Fibroblast of mammary gland (primary cell): ENCODE measurements at regions not wholly inside any gene's neighbourhood (a gene's known extent, or its start where the extent isn't known, plus 50 kb on each side); places are given as distances from the start of the nearest gene placed in this dataset.
A peak's percentile ranks its signal among the peaks of the same experiment; 100 is the strongest.

Source experiments
- DNase-seq: peaks from one replicate; pipeline ENCODE4 v3.0.0-alpha.2; 2010; ENCODE audit warnings: low read depth
- H3K4me3 ChIP-seq: 2 replicates; pipeline ENCODE4 v1.5.1; 2011; ENCODE audit warnings: low read depth, mild to moderate bottlenecking, low read length, moderate library complexity; ENCODE audit not compliant: control insufficient read depth
- CTCF ChIP-seq: conservative IDR thresholded peaks from 2 replicates; pipeline ENCODE4 v1.5.1; 2011; ENCODE audit warnings: low read depth, low read length, inconsistent platforms; ENCODE audit not compliant: control insufficient read depth, insufficient read depth

DNA sequence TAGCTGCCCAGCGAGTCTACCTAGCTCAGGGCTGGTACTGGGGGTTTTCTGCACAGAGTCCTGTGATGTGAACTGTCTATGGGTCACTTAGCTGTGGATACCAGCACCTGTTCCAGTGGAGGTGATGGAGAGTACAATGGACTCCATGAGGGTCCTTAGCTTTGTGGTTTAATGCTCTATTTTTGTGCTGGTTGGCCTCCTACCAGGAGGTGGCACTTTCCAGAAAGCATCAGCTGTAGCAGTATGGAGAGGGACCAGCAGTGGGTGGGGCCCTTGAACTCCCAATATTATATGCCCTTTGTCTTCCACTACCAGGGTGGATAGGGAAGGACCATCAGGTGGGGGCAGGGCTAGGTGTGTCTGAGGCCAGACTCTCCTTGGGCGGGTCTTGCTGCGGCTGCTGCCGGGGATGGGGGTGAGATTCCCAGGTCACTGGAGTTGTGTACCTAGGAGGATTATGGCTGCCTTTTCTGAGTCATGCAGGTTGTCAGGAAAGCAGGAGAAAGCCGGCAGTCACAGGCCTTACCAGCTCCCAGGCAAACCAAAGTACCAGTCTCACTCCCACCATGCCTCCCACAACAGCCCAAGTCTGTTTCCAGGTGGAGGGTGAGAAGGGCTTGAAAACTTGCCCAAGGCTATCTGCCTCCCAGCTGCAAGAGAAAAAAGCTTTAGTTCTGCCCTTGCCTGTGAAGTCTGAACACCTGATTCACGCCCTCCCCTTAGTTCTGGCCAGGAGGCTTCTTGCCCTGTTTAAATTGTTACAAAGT, 163.0 kb upstream of the NUDT4 start:
- no peak for DNase-seq
- no peak overlapping the region for H3K4me3 ChIP-seq
- no peak for TF ChIP-seq CTCF

GRCh38 chr12:93215290-93215678, 162.4 kb upstream of the NUDT4 start:
- TF ChIP-seq CTCF = no peak
- DNase-seq = no peak
- no peak overlapping the region for H3K4me3 ChIP-seq

- no peak for DNase-seq
- no peak overlapping the region for H3K4me3 ChIP-seq
- no peak for TF ChIP-seq CTCF
Measured at GRCh38 chr12:93219947-93220346, 157.8 kb upstream of the NUDT4 start.

DNA sequence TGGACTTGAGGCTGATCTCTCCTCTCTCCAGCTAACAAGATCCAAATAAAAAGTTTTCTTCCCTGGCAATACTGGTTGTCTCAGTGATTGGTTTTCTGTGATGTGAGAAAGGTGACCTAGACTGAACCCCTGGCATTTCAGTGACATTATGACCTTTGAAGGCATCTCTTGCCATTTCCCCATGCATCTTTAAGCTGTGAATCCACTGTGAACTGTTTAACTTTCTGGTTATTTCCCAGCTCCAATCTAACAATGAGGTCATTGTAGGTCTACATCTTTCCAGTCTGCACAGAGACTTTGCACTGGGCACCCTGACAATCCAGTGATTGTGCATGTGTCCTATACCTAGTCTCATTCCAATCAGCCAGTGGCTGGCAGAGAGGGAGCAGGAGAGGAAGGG, 155.9 kb upstream of the NUDT4 start:
- no peak overlapping the region for H3K4me3 ChIP-seq
- DNase-seq = no peak
- no peak for TF ChIP-seq CTCF

- peak; percentile 61 for DNase-seq
- H3K4me3 ChIP-seq = no peak overlapping the region
- no peak for TF ChIP-seq CTCF
Measured at GRCh38 chr12:93223440-93224426, 154.0 kb upstream of the NUDT4 start.

- no peak for TF ChIP-seq CTCF
- no peak overlapping the region for H3K4me3 ChIP-seq
- DNase-seq = no peak
Measured at GRCh38 chr12:93225094-93225493, 152.6 kb upstream of the NUDT4 start.
